ENCODE measurements at regions not wholly inside any gene's neighbourhood (a gene's known extent, or its start where the extent isn't known, plus 50 kb on each side); places are given as distances from the start of the nearest gene placed in this dataset.

- no peak for TF ChIP-seq USF2 (IDR thresholded peaks at IDR 0.05; ENCODE audit: low read depth, low read length)
Observed at GRCh38 chr9:134552349-134552990, 89.1 kb upstream of the COL5A1 start (continued).

- Histone ChIP-seq H3K9me3 (ENCODE audit: control insufficient read depth, insufficient read depth, low read length) (no peaks in the 10 kb centered on the region), H2BK5ac (ENCODE audit: low read depth, low read length, poor library complexity, severe bottlenecking) (no peak overlapping the region), H4K8ac (ENCODE audit: low read depth in 2 of 2, low read length in 2 of 2) (peak overlapping the region; percentile 46 to 96; a peak in 2 of 4 replicates), H4K91ac (ENCODE audit: insufficient read depth, low read depth, low read length) (peak overlapping the region; percentile 93), H3K4me3 (ENCODE audit: insufficient read depth, low read depth, low read length) (no peak overlapping the region), H3K4ac (ENCODE audit: low read depth, low read length) (peak overlapping the region; percentile 86), H2AK9ac (replicated peaks; ENCODE audit: low read depth, low read length, poor library complexity) (peak overlapping the region; percentile 71), H3K79me1 (ENCODE audit: low read depth in 1 of 2, low read length in 2 of 2) (no peaks in the 10 kb centered on the region), H4K5ac (ENCODE audit: low read depth, low read length) (no peak overlapping the region), H4K20me1 (ENCODE audit: insufficient read depth, low read length) (no peaks in the 10 kb centered on the region; the same call in 1 of the 2 replicates), H2AK5ac (ENCODE audit: low read depth, low read length) (peak overlapping the region; percentile 88), H3K36me3 (ENCODE audit: control insufficient read depth, insufficient read depth, low read length) (no peaks in the 10 kb centered on the region), H2BK15ac (ENCODE audit: low read depth, low read length) (no peak overlapping the region), H3K56ac (ENCODE audit: extremely low read depth, insufficient read depth, low read length) (no peak overlapping the region), H3K27me3 (ENCODE audit: control insufficient read depth, insufficient read depth, low read length) (no peaks in the 10 kb centered on the region), H3K23ac (ENCODE audit: low read depth, low read length) (no peak overlapping the region), H3K14ac (replicated peaks; ENCODE audit: low read depth, low read length) (0 out of 2 replicates have a peak overlapping the region, but pooled peaks have one; percentile 1), H2BK20ac (ENCODE audit: low read depth, low read length) (peak overlapping the region; percentile 86), H2BK120ac (ENCODE audit: low read depth, low read length) (peak overlapping the region; percentile 97), H3K18ac (ENCODE audit: low read depth, low read length) (no peak overlapping the region; the same call in 1 of the 2 replicates), H2AFZ (replicated peaks; ENCODE audit: low read length, poor library complexity) (peak overlapping the region; percentile 34), H3K4me2 (ENCODE audit: low read depth, low read length) (no peak overlapping the region), H3K27ac (ENCODE audit: insufficient read depth, low read length) (no peak overlapping the region), H3K9ac (ENCODE audit: low read depth, low read length) (no peak overlapping the region), H3K9me1 (ENCODE audit: insufficient read depth, low read length) (peaks cover 11% of the 10 kb centered on the region; the same call in 1 of the 2 replicates), H3K4me1 (ENCODE audit: control insufficient read depth, insufficient read depth, low read length) (peaks cover 32% of the 10 kb centered on the region)
- intact Hi-C loops (cut with micrococcal nuclease) (loop anchor here (5.0 kb wide), 1 partner anchor 89 kb away; the partner anchor contains the start of gene COL5A1), in situ Hi-C loops (cut with MboI; ENCODE audit: low sequenced_read_pairs) (no loop called here), dilution Hi-C loops (cut with HindIII; ENCODE audit: low sequenced_read_pairs, unreplicated experiment) (no loop called here)
- 43% methylated on average over 2 of the region's 26 CpGs; no CpG with 5 or more reads in 1 of the 2 experiments for WGBS, 2 experiments (ENCODE audit: extremely low coverage in 2 of 2, insufficient read length in 1 of 2)
- no TSS peak for BruUV-seq (replicated peaks)
- ChIA-PET POLR2A (ENCODE audit: unreplicated experiment) (no interaction called here), CTCF (no interaction called here)
- ATAC-seq (ENCODE audit: low read depth) (no peak), DNase-seq (no peak)
- TF ChIP-seq BHLHE40 (IDR thresholded peaks at IDR 0.05; ENCODE audit: low read depth, low read length) (no peak), RCOR1 (IDR thresholded peaks at IDR 0.05; ENCODE audit: insufficient replicate concordance, low read length) (no peak), RFX5 (IDR thresholded peaks at IDR 0.05; ENCODE audit: low read depth, low read length) (no peak), CEBPB (IDR thresholded peaks at IDR 0.05; ENCODE audit: low read depth, low read length) (no peak), POLR2A (IDR thresholded peaks at IDR 0.05; ENCODE audit: low read depth, low read length) (no peak), USF2 (IDR thresholded peaks at IDR 0.05; ENCODE audit: low read depth, low read length) (no peak), FOS (IDR thresholded peaks at IDR 0.05; ENCODE audit: low read depth, low read length) (no peak), MAZ (IDR thresholded peaks at IDR 0.05; ENCODE audit: borderline replicate concordance, low read depth, low read length) (no peak), MXI1 (IDR thresholded peaks at IDR 0.05; ENCODE audit: borderline replicate concordance, low read depth, low read length) (no peak), RAD21 (IDR thresholded peaks at IDR 0.05; ENCODE audit: low read length) (no peak), NFE2L2 (IDR thresholded peaks at IDR 0.05; ENCODE audit: low read depth, low read length) (no peak), CHD1 (IDR thresholded peaks at IDR 0.05; ENCODE audit: low read depth, low read length) (no peak), SMC3 (IDR thresholded peaks at IDR 0.05; ENCODE audit: low read depth, low read length) (no peak)
Observed at GRCh38 chr9:134553061-134553891, 88.3 kb upstream of the COL5A1 start.

All from IMR-90 (cell line).